Vagina (tissue), 2 donors: ENCODE measurements at regions not wholly inside any gene's neighbourhood (a gene's known extent, or its start where the extent isn't known, plus 50 kb on each side); places are given as distances from the start of the nearest gene placed in this dataset.

Experiments
- CTCF ChIP-seq, 3 experiments: fragments of 450-650 bp in 2 of 3; fragments of 200-600 bp in 1 of 3; sonication (generic) in 1 of 3; IDR thresholded peaks; one replicate each; pipeline ENCODE4 v1.5.1; 2017 to 2019; ENCODE audit warnings: antibody characterized with exemption in 3 of 3, mild to moderate bottlenecking in 2 of 3, moderate library complexity in 2 of 3
- POLR2AphosphoS5 ChIP-seq, 2 donors: sonication (generic); formaldehyde crosslinking; IDR thresholded peaks; one replicate each; pipeline ENCODE4 v1.9.0; 2017; ENCODE audit warnings: antibody characterized with exemption in 2 of 2, mild to moderate bottlenecking in 2 of 2, low read depth in 1 of 2; ENCODE audit not compliant: insufficient read depth in 1 of 2

GRCh38 chr22:47901911-47902310 lies 1139.5 kb downstream of the TBC1D22A start:
- TF ChIP-seq CTCF (IDR thresholded peaks at IDR 0.05), result no peak
- TF ChIP-seq POLR2AphosphoS5 (IDR thresholded peaks at IDR 0.05; ENCODE audit: insufficient read depth in 1 of 2, low read depth in 1 of 2), result no peak
